ENCODE measurements at regions not wholly inside any gene's neighbourhood (a gene's known extent, or its start where the extent isn't known, plus 50 kb on each side); places are given as distances from the start of the nearest gene placed in this dataset.
A peak's percentile ranks its signal among the peaks of the same experiment; 100 is the strongest.
"Not testable (repeated sequence)": the region's sequence is repeated elsewhere in the genome, so short reads cannot be mapped to it uniquely, and the experiment has no call there.

- no peak for DNase-seq (ENCODE audit: low read depth)
Observed at GRCh38 chr5:21058289-21058688, 1070.3 kb upstream of the CDH18 start.

- DNase-seq (ENCODE audit: low read depth): no peak
Observed at GRCh38 chr5:21051945-21052344, 1063.9 kb upstream of the CDH18 start.

DNA sequence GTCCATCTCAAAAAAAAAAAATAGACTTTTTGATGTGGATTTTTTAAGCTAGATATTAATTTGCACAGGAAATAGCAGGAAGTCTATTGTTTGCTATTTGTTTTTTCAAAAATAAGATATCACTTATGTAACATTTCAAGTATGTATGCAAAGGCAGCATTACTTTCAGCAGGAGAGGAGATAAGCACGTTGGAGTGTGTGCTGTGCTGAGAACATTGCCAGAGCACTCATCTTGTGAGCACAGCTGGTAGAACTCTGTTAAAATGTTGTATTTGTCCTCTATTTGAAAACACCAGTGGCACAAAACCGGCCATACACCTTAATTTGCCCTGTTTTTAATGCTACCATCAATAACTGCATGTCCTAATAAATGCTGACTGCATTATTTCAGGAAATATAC, 1061.9 kb upstream of the CDH18 start:
- DNase-seq (ENCODE audit: low read depth): no peak

GRCh38 chr5:21030981-21031380, 1043.0 kb upstream of the CDH18 start:
- DNase-seq (ENCODE audit: low read depth): no peak

GRCh38 chr5:21024966-21025365, 1037.0 kb upstream of the CDH18 start:
- no peak for DNase-seq (ENCODE audit: low read depth)

DNA sequence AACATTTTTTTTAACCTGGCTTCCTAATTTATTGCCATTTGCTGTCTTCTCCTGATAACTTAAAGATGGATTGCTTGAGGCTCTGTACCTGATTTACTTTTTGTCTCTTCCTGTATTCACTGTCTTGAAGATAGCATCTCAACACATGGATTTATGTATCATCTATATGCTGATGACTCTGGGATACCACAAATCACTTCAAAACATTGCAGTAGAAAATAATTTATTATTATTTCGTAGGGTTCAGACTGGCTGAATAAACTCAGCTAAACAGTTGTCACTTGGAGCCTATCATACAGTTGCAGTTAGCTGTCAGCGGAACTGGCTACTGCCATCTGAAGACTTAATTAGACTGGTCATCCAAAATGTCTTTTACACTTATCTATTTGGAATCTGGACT, 1025.2 kb upstream of the CDH18 start:
- no peak for DNase-seq (ENCODE audit: low read depth)

DNA sequence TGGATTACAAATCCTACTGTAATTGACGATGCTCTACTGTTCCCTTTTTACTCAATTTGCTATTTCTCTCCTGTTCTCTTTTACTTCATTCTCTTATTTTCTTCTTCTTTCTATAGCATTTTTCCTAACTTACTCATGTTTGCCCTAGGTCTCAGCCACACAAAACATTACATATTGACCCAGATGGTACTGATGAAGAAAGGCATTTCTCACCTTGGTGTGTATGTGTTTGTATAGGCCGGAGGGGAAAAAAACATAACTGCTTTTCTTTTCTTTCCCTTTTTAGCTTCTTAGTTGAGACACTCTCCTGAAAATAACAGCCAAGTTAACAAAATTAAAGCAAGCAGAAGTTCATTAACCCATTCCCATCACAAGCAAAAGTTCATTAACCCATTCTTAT, 1019.8 kb upstream of the CDH18 start:
- DNase-seq (ENCODE audit: low read depth): no peak

DNA sequence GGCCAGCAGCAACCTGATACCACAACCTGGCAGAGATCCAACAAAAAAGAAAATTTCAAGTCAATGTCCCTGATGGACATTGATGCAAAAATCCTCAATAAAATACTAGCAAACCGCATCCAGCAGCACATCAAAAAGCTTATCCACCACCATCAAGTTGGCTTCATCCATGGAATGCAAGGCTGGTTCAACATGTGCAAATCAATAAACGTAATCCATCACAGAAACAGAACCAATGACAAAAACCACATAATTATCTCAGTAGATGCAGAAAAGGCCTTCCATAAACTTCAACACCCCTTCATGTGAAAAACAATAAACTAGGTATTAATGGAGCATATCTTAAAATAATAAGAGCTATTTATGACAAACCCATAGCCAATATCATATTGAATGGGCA, 1000.9 kb upstream of the CDH18 start:
- DNase-seq (ENCODE audit: low read depth): not testable (repeated sequence)

- DNase-seq (ENCODE audit: low read depth): no peak
Observed at GRCh38 chr5:20985754-20986153, 997.8 kb upstream of the CDH18 start.

DNA sequence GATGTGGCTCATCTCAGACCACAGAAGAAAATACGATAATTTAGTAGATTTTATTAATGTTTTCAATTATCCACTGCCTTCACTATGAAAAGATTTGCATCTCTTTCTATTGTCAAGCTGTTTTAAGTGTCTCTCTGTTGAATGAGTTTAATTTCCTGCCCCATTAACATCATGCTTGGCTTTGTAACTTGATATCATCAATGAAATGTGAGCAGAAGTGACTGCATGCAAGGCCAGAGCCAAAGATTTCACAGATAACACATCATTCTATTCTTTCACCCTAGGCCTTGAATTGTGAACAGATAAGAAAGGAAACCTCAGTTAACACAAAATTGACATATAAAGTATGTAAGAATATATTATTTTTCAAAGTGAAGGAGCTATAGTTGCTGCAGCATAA, 986.4 kb upstream of the CDH18 start:
- no peak for DNase-seq (ENCODE audit: low read depth)

- DNase-seq (ENCODE audit: low read depth): peak; percentile 71
Observed at GRCh38 chr5:20972419-20972925, 984.5 kb upstream of the CDH18 start.

DNA sequence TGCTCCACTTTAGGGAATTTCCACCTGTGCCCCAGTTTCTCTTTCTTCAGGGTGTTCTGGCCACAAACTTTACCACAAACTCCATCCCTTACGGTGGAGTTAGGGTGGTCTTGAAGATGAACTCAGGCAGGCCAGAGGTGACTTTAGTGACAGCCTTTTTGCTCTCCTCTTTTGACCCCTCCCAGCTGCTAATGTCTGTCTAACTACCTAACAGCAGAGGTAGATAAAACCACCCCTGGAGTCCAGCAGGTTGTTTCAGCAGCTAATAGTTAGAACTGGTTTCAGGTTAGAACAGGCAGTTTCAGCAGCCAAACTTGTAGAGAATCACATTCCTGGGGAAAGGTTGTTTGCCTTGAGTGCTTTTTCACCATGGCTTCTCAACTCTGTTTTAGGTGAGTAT, 971.3 kb upstream of the CDH18 start:
- no peak for DNase-seq (ENCODE audit: low read depth)

DNA sequence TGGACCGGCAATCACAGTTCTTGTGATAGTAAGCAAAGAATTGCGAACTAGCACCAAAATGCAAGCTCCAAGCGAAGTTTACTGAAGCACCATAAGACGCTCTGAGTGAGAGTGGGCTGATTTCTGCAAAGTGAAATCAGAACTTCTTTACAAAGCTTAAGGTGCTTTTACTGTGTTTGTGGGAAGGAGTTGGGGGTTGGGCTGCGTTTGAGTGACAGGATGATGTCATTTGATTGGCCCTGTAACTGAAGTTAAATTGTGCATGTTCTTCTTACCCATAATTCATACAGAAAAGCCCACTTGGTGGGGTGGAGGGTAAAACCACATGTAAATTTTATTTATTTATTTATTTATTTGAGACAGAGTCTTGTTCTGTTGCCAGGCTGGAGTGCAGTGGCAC, 970.6 kb upstream of the CDH18 start:
- no peak for DNase-seq (ENCODE audit: low read depth)

DNA sequence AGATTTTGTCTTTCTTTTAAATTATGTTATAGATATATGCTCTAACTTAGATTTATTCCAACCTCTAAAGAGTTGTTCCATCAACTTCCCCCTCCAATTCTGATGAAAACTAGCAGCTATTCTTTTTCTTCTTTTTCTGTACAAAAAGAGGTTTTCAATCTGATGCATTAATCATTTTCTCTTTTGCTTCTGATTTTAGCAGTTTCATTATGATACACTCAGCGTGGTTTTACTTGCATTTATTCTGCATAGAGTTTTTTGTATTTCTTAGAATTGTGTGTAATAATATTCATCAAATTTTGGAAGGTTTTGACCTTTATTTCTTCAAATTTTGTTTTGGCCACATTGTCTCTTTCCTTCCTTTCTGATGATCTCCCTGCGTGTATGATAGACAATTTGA, 968.1 kb upstream of the CDH18 start:
- no peak for DNase-seq (ENCODE audit: low read depth)

DNA sequence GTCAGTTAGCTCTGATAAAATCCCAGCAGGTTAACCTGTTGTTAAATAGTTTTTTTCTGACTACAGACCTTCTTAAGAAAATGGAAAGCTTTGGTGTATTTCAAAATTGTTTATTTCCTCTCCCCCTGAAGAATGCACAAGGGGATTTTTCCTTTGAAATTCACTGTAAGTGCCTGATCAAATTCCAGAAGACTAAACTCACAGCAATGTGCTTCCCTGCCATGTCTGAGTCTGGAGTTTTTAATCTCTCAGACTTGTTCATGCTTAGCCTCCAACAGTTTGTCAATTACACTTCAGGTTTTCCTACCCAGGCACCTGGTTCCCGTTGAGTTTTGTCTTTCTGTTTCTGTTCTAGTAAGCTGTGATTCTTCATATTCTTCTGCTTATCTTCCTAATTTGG, 961.6 kb upstream of the CDH18 start:
- DNase-seq (ENCODE audit: low read depth): no peak

DNA sequence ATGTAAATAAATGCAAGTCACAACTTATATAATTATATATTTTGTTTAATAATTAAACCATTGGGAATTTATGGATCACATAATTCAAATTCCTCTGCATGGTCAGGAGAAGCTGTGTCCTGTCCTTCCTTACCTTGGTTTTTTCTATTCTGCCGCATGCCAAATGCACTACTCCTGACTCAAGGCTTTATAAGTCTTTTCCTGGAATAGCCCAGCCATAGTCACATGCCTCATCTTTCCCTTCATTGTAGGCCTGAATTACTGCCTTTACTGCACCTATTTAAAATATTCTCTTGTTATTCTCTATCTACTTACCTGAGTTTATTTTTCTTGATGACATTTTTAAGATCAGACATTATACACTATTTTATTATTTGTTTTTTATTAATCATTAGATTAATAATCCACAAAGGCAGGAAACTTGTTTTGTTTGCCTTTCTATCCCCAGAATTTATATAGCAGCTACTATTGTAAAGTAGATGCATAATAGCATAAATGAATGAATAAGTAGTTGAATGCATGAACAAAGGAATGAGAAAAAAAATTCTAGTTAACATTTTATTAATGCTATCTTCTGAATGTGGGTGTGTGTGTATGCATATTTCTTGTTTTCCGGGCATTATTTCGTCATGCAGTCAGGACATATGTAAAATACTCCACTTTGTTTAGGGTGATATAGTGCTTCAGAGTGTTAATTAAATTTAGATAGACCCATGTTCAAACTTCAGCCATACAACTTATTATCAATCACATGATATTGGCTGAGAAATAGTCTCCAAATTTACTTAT, 955.4 kb upstream of the CDH18 start:
- DNase-seq (ENCODE audit: low read depth): not testable (repeated sequence)

- not testable (repeated sequence) for DNase-seq (ENCODE audit: low read depth)
Observed at GRCh38 chr5:20942603-20943002, 954.6 kb upstream of the CDH18 start.

GRCh38 chr5:20940786-20941185, 952.8 kb upstream of the CDH18 start:
- not testable (repeated sequence) for DNase-seq (ENCODE audit: low read depth)

- not testable (repeated sequence) for DNase-seq (ENCODE audit: low read depth)
Observed at GRCh38 chr5:20890936-20891335, 902.9 kb upstream of the CDH18 start.

DNA sequence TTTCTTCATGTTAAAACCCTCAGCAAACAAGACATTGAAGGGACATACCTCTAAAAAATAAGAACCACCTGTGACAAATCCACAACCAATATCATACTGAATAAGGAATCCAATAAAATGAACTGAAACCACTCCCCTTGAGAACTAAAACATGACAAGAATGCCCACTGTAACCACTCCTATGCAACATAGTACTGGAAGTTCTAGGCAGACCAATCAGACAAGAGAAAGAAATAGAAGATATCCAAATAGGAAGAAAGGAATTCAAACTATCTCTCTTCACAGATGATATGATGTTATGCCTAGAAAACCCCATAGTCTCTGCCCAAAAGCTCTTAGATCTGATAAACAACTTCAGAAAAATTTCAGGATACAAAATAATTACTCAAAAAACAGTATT, 887.7 kb upstream of the CDH18 start:
- not testable (repeated sequence) for DNase-seq (ENCODE audit: low read depth)

GRCh38 chr5:20865892-20866291, 877.9 kb upstream of the CDH18 start:
- DNase-seq (ENCODE audit: low read depth): not testable (repeated sequence)

GRCh38 chr5:20833081-20833627, 845.2 kb upstream of the CDH18 start:
- no peak for DNase-seq (ENCODE audit: low read depth)
